Lung (tissue), 11 donors: ENCODE measurements at regions not wholly inside any gene's neighbourhood (a gene's known extent, or its start where the extent isn't known, plus 50 kb on each side); places are given as distances from the start of the nearest gene placed in this dataset.

Source experiments
- ATAC-seq: fragments of 200-7000 bp; cut with Tn5 transposase; one replicate; pipeline ENCODE4 v1.9.1; 2020; ENCODE audit warnings: moderate number of reproducible peaks; ENCODE audit not compliant: insufficient read depth, low FRiP score
- DNase-seq, 3 donors: peaks; one replicate each; pipeline ENCODE4 v3.0.0-alpha.2; 2013 to 2017
- H3K27ac ChIP-seq, 2 donors: one replicate each; pipeline ENCODE4 v1.5.1; 2013; ENCODE audit warnings: mild to moderate bottlenecking in 2 of 2, moderate library complexity in 2 of 2, control low read depth in 1 of 2, inconsistent platforms in 1 of 2, low read depth in 1 of 2, low read length in 1 of 2
- H3K27me3 ChIP-seq, 3 donors: one replicate each; pipeline ENCODE4 v1.5.1; 2013; ENCODE audit warnings: low read length in 2 of 3; ENCODE audit not compliant: control insufficient read depth in 3 of 3, insufficient read depth in 3 of 3
- H3K36me3 ChIP-seq, 4 donors: one replicate each; pipeline ENCODE4 v1.5.1; 2013; ENCODE audit warnings: low read length in 4 of 4, mild to moderate bottlenecking in 1 of 4, moderate library complexity in 1 of 4; ENCODE audit not compliant: control insufficient read depth in 4 of 4, insufficient read depth in 4 of 4
- H3K4me1 ChIP-seq, 5 donors: one replicate each; pipeline ENCODE4 v1.5.1; 2013; ENCODE audit warnings: low read length in 5 of 5, mild to moderate bottlenecking in 2 of 5, moderate library complexity in 1 of 5; ENCODE audit not compliant: control insufficient read depth in 5 of 5, insufficient read depth in 5 of 5
- H3K4me3 ChIP-seq: one replicate; pipeline ENCODE4 v1.5.1; 2013; ENCODE audit warnings: mild to moderate bottlenecking, control low read depth, moderate library complexity
- H3K9ac ChIP-seq, 2 donors: one replicate each; pipeline ENCODE4 v1.5.1; 2013; ENCODE audit warnings: low read length in 2 of 2, control low read depth in 1 of 2; ENCODE audit not compliant: insufficient read depth in 1 of 2
- H3K9me3 ChIP-seq, 4 donors: one replicate each; pipeline ENCODE4 v1.5.1; 2013; ENCODE audit warnings: low read length in 3 of 4, mild to moderate bottlenecking in 1 of 4, moderate library complexity in 1 of 4; ENCODE audit not compliant: control insufficient read depth in 4 of 4, insufficient read depth in 3 of 4
- WGBS, 2 donors: extraction: QIAGEN DNeasy Blood & Tissue Kit; methylation state at CpG; one replicate each; pipeline ENCODE4 v1.1.7; 2013; 5-methylcytosine and 5-hydroxymethylcytosine counted together
- TF ChIP-seq, protein P1 (sequence below): IDR thresholded peaks from 2 replicates; pipeline ENCODE4 v1.5.1; 2012; ENCODE audit warnings: mild to moderate bottlenecking; ENCODE audit errors: control extremely low read depth, extremely low read depth
- donor health status: control.
- donor health status: control.
- donor health status: Bipolar disorder and iron deficiency.
- donor health status: healthy.
- donor health status: DM: yes; HTN: yes; CAD: no.

DNA sequence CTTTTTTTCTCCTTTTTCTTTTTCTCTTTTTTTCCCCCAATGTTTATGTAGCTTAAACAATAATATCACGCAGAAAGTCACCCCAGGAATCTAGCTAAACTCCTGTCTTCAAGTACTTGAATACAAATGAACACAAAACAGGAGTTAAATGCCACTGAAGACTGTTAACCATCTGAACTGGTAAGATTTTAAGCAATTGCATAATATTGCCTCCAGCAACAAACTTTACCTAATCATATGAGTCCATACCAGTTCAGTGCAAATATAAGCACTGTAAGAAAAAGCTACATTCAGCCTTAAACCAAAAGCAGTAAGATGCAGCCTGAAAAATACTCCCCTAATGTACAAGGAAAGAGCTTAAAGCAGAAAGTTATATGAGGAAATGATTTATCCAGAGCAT lies 173.9 kb upstream of the TFAP2D start:
- H3K9ac ChIP-seq, result no peak overlapping the region
- ATAC-seq (no peak), DNase-seq (no peak)
- TF ChIP-seq, protein P1, sequence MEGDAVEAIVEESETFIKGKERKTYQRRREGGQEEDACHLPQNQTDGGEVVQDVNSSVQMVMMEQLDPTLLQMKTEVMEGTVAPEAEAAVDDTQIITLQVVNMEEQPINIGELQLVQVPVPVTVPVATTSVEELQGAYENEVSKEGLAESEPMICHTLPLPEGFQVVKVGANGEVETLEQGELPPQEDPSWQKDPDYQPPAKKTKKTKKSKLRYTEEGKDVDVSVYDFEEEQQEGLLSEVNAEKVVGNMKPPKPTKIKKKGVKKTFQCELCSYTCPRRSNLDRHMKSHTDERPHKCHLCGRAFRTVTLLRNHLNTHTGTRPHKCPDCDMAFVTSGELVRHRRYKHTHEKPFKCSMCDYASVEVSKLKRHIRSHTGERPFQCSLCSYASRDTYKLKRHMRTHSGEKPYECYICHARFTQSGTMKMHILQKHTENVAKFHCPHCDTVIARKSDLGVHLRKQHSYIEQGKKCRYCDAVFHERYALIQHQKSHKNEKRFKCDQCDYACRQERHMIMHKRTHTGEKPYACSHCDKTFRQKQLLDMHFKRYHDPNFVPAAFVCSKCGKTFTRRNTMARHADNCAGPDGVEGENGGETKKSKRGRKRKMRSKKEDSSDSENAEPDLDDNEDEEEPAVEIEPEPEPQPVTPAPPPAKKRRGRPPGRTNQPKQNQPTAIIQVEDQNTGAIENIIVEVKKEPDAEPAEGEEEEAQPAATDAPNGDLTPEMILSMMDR, result no peak
- WGBS, 2 donors, result 63 to 66% methylated on average over 1 of the region's 1 CpG
- no peak overlapping the region for H3K4me3 ChIP-seq
- peaks cover 0 to 2% (median 0%) of the 10 kb centered on the region in 4 donors for H3K9me3 ChIP-seq
- H3K27ac ChIP-seq, result no peak overlapping the region
- H3K36me3 ChIP-seq, result no peaks in the 10 kb centered on the region
- peaks cover 0 to 24% (median 0%) of the 10 kb centered on the region in 5 donors for H3K4me1 ChIP-seq
- H3K27me3 ChIP-seq, result no peaks in the 10 kb centered on the region

DNA sequence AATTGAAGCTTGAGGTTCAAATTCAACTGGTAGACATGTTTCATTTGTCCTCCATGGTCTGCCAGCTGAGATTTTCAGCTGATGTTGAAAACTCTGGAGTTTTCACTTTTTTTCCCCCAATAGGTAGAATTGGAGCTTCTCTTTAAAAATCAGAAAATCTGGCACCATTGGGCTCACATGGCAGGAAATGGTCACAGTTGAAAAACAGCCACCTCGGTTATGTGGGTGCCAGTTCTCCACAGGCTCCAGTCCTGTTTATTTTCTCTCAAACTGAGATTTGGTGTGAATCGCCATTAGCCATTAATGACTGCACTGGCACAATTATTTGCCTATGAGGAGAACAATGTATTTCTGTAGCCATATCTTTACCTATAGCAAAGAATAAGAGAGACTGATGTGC lies 171.4 kb upstream of the TFAP2D start:
- Histone ChIP-seq H3K4me1 (peaks cover 0 to 30% (median 0%) of the 10 kb centered on the region in 5 donors), H3K27ac (no peak overlapping the region), H3K36me3 (no peaks in the 10 kb centered on the region), H3K9ac (no peak overlapping the region), H3K9me3 (peaks cover 0 to 2% (median 0%) of the 10 kb centered on the region in 4 donors), H3K4me3 (no peak overlapping the region), H3K27me3 (no peaks in the 10 kb centered on the region)
- TF ChIP-seq, protein P1, result no peak
- 80 to 83% methylated on average over 2 of the region's 2 CpGs for WGBS, 2 donors
- DNase-seq (no peak), ATAC-seq (no peak)

DNA sequence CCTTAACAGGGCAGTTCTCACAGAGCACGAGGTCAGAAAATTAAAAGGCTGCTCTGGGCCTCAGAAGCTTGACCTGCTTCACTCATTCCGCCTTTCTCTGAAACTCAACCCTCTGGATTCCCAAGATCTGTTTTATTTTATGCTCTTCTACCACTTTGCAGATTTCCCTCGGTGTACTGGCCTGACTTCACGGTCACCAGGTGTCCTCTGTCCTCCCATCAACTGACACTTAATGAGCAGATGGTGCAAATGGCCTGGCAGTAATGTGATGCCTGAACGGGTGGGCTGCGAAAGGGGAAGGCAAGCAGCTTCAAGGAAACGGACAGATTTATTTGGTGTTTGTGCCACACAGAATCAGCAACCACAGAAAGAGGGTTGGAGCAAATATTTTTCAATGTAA lies 169.7 kb upstream of the TFAP2D start:
- peaks cover 0 to 30% (median 0%) of the 10 kb centered on the region in 5 donors for H3K4me1 ChIP-seq
- H3K27ac ChIP-seq, result no peak overlapping the region
- H3K4me3 ChIP-seq, result no peak overlapping the region
- H3K36me3 ChIP-seq, result no peaks in the 10 kb centered on the region
- TF ChIP-seq, protein P1, result no peak
- H3K27me3 ChIP-seq, result no peaks in the 10 kb centered on the region
- ATAC-seq (no peak), DNase-seq (peak; percentile 33 to 37 (median 35))
- H3K9me3 ChIP-seq, result peaks cover 0 to 4% (median 0%) of the 10 kb centered on the region in 4 donors
- 35 to 51% methylated on average over 7 of the region's 7 CpGs for WGBS, 2 donors
- H3K9ac ChIP-seq, result no peak overlapping the region

DNA sequence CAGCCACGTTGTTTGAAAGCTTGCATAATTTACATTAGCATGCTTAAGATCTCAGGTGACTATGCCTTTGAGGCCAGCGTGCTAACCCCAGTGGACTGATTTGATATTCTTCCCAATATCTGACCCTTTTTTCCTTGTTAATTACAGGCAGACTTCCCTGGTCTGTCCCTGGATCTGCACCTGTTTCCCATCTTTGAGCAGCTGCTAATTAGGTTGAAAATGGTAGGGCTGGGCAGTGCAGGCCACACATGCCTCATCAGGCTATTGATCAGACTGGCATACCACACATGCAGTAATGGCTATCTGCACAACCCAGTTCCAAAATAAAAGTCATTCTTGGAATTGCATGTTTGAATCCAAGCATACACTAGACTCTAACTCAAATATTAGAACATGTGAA lies 164.3 kb upstream of the TFAP2D start:
- WGBS, 2 donors, result 46 to 54% methylated on average over 2 of the region's 2 CpGs

More for the DNA sequence above, 164.3 kb upstream of the TFAP2D start:
- peaks cover 0 to 10% (median 0%) of the 10 kb centered on the region in 5 donors for H3K4me1 ChIP-seq
- H3K4me3 ChIP-seq, result no peak overlapping the region
- no peaks in the 10 kb centered on the region for H3K36me3 ChIP-seq
- peaks cover 0 to 2% (median 0%) of the 10 kb centered on the region in 4 donors for H3K9me3 ChIP-seq
- no peaks in the 10 kb centered on the region for H3K27me3 ChIP-seq
- TF ChIP-seq, protein P1, result no peak
- H3K9ac ChIP-seq, result no peak overlapping the region
- ATAC-seq, result no peak
- H3K27ac ChIP-seq, result no peak overlapping the region
- no peak for DNase-seq
